NT2/D1 (cell line): ENCODE measurements at regions not wholly inside any gene's neighbourhood (a gene's known extent, or its start where the extent isn't known, plus 50 kb on each side); places are given as distances from the start of the nearest gene placed in this dataset.

Experiments
- SUZ12 ChIP-seq: IDR thresholded peaks from 2 replicates; pipeline ENCODE4 v1.6.1; 2011; ENCODE audit not compliant: insufficient read length, insufficient read depth; ENCODE audit errors: extremely low read depth
- YY1 ChIP-seq: IDR thresholded peaks from 2 replicates; pipeline ENCODE4 v1.6.1; 2011; ENCODE audit not compliant: insufficient read length, insufficient read depth
- ZNF274 ChIP-seq: IDR thresholded peaks from 2 replicates; pipeline ENCODE4 v1.6.1; 2011; ENCODE audit warnings: mild to moderate bottlenecking, low read depth, low read length

DNA sequence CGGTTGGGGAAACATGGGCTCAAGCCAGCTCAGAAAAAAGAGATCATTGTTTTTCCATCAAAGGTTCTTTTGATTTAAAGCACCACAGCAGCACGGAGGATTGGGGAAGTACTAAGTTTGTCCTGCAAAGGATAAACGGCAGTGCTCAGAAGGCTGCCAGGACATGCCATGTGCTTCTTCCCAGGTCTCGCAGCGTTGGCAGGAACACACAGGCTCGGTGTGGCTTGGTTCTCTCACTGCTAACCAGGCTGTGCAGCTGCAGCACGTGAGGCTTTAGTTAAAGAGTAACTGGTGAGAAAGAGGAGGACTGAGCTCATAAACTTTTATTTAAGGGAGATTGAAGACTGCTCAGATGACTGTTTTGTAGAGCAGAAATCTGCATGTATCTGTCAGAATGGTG is 264.3 kb downstream of the TSN start:
- TF ChIP-seq ZNF274, result no peak
- no peak for TF ChIP-seq YY1
- TF ChIP-seq SUZ12, result no peak
